Natural killer cell treated with Interleukin-12 subunit alpha and Interleukin-12 subunit beta and Interleukin-15 and Interleukin-18, amount 100 ng/mL, for 72 hours (primary cell): ENCODE measurements at regions not wholly inside any gene's neighbourhood (a gene's known extent, or its start where the extent isn't known, plus 50 kb on each side); places are given as distances from the start of the nearest gene placed in this dataset.
A peak's percentile ranks its signal among the peaks of the same experiment; 100 is the strongest.

ENCODE experiments used
- ATAC-seq, 2 donors: fragments of 150-1000 bp; cut with Tn5 transposase in 1 of 2; sonication (Bioruptor Pico), chemical (Tn5 transposase) in 1 of 2; 2 replicates each; pipeline ENCODE4 v1.10.0; 2021
- DNase-seq: peaks from one replicate; pipeline ENCODE4 v3.0.0; 2022; ENCODE audit warnings: low spot score
- H3K27ac Mint-ChIP-seq, 2 donors: 1 replicate in 1 of 2; 2 replicates in 1 of 2; pipeline ENCODE4 v1.8.0; 2022; ENCODE audit warnings: mixed read lengths in 2 of 2, mild to moderate bottlenecking in 1 of 2, moderate library complexity in 1 of 2
- H3K27me3 Mint-ChIP-seq, 2 donors: 1 replicate in 1 of 2; 2 replicates in 1 of 2; pipeline ENCODE4 v1.8.0; 2022; ENCODE audit warnings: mixed read lengths in 2 of 2
- H3K36me3 Mint-ChIP-seq: one replicate; pipeline ENCODE4 v1.8.0; 2022; ENCODE audit warnings: mixed read lengths
- H3K4me1 Mint-ChIP-seq, 2 donors: 1 replicate in 1 of 2; 2 replicates in 1 of 2; pipeline ENCODE4 v1.8.0; 2022; ENCODE audit warnings: low read depth in 2 of 2, mixed read lengths in 2 of 2, mild to moderate bottlenecking in 1 of 2
- H3K4me3 Mint-ChIP-seq: one replicate; pipeline ENCODE4 v1.8.0; 2022; ENCODE audit warnings: mixed read lengths
- H3K9me3 Mint-ChIP-seq: 2 replicates; pipeline ENCODE4 v1.8.0; 2022; ENCODE audit warnings: mixed read lengths

DNA sequence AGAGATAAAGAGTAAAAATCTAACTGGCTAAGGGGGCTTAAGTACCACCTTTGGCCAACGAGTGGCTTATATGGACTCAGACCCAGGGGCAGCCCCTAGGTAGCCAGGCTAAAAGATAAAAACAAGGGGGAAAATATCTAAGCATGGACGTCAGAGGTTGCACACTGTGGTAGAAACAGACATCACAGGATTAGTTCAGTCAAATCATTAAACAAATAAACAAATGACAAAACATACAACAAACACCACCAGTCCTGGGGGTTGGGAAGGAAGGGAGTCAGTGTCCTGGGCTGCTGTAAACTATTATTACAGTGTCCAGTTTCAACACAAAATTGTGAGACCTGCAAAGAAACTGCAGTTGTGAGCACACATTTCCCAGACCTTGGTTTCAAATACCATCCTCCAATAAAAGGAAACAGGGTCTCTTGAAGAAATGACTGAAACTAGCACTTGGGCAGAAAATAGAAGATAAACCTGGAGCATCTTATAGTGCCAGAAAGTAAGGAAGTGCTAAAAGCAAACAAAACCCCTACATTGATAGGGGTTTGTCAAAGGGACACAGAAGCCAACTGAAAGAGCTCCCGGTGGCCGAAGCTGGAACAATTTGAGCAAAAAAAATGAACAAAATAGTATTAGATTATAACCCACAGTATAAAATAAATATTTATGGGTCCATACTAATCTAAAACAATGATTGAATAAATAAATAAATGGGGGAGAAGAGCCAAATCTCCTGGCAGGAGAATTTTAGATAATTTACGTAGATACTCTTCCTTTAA lies 154.8 kb upstream of the KLF7 start:
- H3K36me3 Mint-ChIP-seq = no peaks in the 10 kb centered on the region
- peak overlapping the region in 1 of 2 donors; percentile 81 for H3K27ac Mint-ChIP-seq
- no peak overlapping the region for H3K4me3 Mint-ChIP-seq
- H3K4me1 Mint-ChIP-seq = peaks cover 30 to 48% of the 10 kb centered on the region in 2 donors
- no peak for DNase-seq
- peaks cover 10 to 13% of the 10 kb centered on the region in 2 donors for H3K27me3 Mint-ChIP-seq
- no peaks in the 10 kb centered on the region for H3K9me3 Mint-ChIP-seq
- no peak for ATAC-seq

DNA sequence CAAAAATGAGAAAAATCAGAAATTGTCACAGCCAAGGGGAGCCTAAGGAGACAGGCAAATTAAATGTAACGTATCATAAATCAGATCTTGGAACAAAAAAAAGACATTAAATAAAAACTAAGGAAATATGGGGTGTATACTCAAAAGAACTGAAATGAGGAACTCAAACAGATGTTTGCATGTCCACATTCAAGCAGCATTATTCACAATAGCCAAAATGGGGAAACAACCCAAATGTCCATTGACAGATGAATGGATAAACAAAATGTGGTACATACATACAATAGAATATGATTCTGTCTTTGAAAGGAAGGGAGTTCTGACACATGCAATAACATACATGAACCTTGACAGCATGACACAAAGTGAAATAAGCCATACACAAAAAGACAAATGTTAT lies 155.8 kb upstream of the KLF7 start:
- H3K36me3 Mint-ChIP-seq = no peaks in the 10 kb centered on the region
- no peak overlapping the region for H3K4me3 Mint-ChIP-seq
- H3K9me3 Mint-ChIP-seq = no peaks in the 10 kb centered on the region
- H3K27me3 Mint-ChIP-seq = peaks cover 10 to 13% of the 10 kb centered on the region in 2 donors
- DNase-seq (no peak), ATAC-seq (no peak)
- H3K4me1 Mint-ChIP-seq = peaks cover 29 to 45% of the 10 kb centered on the region in 2 donors
- peak overlapping the region in 1 of 2 donors; percentile 56 for H3K27ac Mint-ChIP-seq

GRCh38 chr2:207324001-207324400 lies 158.3 kb upstream of the KLF7 start:
- Mint-ChIP-seq H3K27me3 (peaks cover 12 to 13% of the 10 kb centered on the region in 2 donors), H3K36me3 (no peaks in the 10 kb centered on the region), H3K27ac (no peak overlapping the region), H3K4me1 (peaks cover 16 to 41% of the 10 kb centered on the region in 2 donors), H3K4me3 (no peak overlapping the region), H3K9me3 (peaks cover 4% of the 10 kb centered on the region)
- ATAC-seq (no peak), DNase-seq (no peak)

DNA sequence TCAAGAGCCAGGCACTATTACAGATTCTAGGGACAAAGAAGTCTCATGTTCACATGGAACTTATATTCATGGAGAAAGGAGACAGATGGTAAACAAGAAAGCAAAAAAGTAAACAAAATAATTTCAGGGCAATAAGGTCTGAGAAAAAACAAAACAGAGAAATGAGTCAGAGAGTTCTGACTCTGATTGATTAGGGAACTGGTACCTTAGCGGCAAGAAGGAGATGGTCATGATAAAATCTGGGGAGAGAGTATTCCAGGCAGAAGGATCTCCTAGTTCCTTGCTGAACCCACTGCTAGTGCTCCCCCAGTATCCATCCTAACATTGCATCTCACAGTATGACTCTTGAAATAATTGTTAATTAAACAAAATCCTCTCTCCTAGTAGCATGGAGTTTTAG lies 161.8 kb upstream of the KLF7 start:
- ATAC-seq (no peak), DNase-seq (no peak)
- H3K9me3 Mint-ChIP-seq = peaks cover 4% of the 10 kb centered on the region
- H3K27me3 Mint-ChIP-seq = peaks cover 0 to 6% of the 10 kb centered on the region in 2 donors
- no peaks in the 10 kb centered on the region for H3K36me3 Mint-ChIP-seq
- H3K4me3 Mint-ChIP-seq = peak overlapping the region; percentile 7
- H3K27ac Mint-ChIP-seq = no peak overlapping the region
- peaks cover 26 to 48% of the 10 kb centered on the region in 2 donors for H3K4me1 Mint-ChIP-seq

DNA sequence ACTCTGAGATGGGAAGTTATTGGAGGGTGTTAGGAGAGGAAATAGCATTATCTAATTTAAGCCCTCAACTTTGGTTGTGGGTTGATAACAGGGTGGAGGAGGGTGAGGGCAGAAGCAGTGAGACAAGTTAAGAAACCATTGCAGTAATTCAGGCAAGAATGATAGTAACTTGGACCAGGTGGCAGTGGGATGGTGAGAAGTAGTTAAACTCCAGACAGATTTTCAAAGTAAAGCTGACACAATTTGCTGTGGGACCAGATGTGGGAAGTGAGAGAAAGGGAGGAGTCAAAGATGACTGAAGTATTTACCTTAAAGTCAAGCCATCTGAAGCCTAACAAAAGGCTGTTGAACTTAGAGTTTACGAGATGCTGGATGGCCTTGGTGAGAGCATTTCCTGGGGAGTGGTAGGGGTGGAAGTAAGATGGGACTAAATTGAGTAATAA lies 163.2 kb upstream of the KLF7 start:
- Mint-ChIP-seq H3K4me3 (peak overlapping the region; percentile 64), H3K9me3 (peaks cover 4% of the 10 kb centered on the region), H3K27me3 (peaks cover 0 to 4% of the 10 kb centered on the region in 2 donors), H3K36me3 (peaks cover 4% of the 10 kb centered on the region), H3K27ac (peak overlapping the region; percentile 75 to 76), H3K4me1 (peaks cover 35 to 56% of the 10 kb centered on the region in 2 donors)
- no peak for ATAC-seq
- DNase-seq = no peak

DNA sequence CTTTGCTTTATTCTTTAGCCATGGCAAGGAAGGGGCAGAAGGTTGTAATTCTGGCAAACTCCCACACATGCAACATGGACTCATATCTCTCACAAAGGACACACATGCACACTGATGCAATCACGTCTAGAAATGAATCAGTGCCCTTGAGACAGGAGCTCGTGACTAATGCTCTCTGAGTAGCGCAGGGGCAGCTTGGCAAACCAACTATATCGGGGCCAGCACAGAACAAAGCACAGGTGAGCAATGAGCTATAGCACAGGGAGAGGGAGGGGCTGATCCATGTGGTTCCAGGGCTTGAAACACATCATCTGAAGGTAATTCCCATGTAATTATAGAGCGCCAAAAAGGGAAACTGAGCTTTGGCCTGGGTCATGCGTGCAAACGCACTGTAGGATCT lies 165.2 kb upstream of the KLF7 start:
- peaks cover 4% of the 10 kb centered on the region for H3K9me3 Mint-ChIP-seq
- peak overlapping the region; percentile 77 to 94 for H3K27ac Mint-ChIP-seq
- H3K4me1 Mint-ChIP-seq = peaks cover 50 to 72% of the 10 kb centered on the region in 2 donors
- peak overlapping the region; percentile 71 for H3K4me3 Mint-ChIP-seq
- peaks cover 0 to 6% of the 10 kb centered on the region in 2 donors for H3K27me3 Mint-ChIP-seq
- ATAC-seq (peak; percentile 83 to 87), DNase-seq (peak; percentile 77)
- peaks cover 5% of the 10 kb centered on the region for H3K36me3 Mint-ChIP-seq

- Mint-ChIP-seq H3K9me3 (peaks cover 4% of the 10 kb centered on the region), H3K27ac (peak overlapping the region; percentile 77 to 94), H3K27me3 (peaks cover 0 to 6% of the 10 kb centered on the region in 2 donors), H3K4me3 (peak overlapping the region; percentile 71), H3K36me3 (peaks cover 5% of the 10 kb centered on the region), H3K4me1 (peaks cover 51 to 73% of the 10 kb centered on the region in 2 donors)
- DNase-seq (no peak), ATAC-seq (no peak)
Observed at GRCh38 chr2:207331674-207332073, 165.9 kb upstream of the KLF7 start.

- Mint-ChIP-seq H3K27ac (peak overlapping the region; percentile 88 to 94), H3K36me3 (peaks cover 5% of the 10 kb centered on the region), H3K27me3 (peaks cover 0 to 6% of the 10 kb centered on the region in 2 donors), H3K4me1 (peaks cover 59 to 77% of the 10 kb centered on the region in 2 donors), H3K9me3 (peaks cover 4% of the 10 kb centered on the region), H3K4me3 (peak overlapping the region; percentile 77)
- peak; percentile 26 to 39 for ATAC-seq
- DNase-seq = no peak
Observed at GRCh38 chr2:207332480-207333212, 166.9 kb upstream of the KLF7 start.

DNA sequence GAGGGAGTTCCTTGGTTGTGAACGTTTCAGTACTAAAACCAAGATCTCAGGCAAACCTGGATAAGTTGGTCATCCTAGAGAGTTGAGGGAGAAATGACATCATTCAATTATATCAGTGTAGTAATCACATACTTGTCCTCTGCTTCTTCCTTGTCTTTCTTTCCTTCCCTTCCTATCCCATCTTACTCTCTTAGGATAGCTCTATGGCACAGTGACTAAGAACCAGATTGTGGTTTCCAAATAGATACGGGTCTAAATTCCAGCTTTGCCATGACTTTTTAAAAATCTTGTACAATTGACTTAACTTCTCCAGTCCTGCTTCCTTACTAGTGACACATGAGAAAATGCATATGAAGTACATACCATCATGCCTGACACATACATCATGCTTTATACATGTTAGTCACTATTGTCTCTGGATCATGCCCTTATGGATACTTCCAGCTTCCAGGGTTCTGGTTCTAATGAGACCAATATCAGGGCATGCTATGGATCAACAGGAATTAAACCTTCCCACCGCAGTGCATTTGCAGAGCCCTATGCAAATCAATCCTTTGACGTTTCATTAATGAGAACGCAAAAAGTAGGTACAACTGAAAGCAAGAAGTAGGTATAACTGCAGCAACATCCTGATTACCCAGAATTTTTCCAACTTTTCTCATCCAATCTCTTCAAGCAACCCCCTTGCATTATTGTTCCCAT lies 168.0 kb upstream of the KLF7 start:
- H3K9me3 Mint-ChIP-seq = no peaks in the 10 kb centered on the region
- peaks cover 59 to 72% of the 10 kb centered on the region in 2 donors for H3K4me1 Mint-ChIP-seq
- H3K36me3 Mint-ChIP-seq = peaks cover 5% of the 10 kb centered on the region
- DNase-seq (no peak), ATAC-seq (no peak)
- H3K4me3 Mint-ChIP-seq = peak overlapping the region; percentile 77
- H3K27ac Mint-ChIP-seq = peak overlapping the region; percentile 88 to 94
- peaks cover 0 to 4% of the 10 kb centered on the region in 2 donors for H3K27me3 Mint-ChIP-seq

DNA sequence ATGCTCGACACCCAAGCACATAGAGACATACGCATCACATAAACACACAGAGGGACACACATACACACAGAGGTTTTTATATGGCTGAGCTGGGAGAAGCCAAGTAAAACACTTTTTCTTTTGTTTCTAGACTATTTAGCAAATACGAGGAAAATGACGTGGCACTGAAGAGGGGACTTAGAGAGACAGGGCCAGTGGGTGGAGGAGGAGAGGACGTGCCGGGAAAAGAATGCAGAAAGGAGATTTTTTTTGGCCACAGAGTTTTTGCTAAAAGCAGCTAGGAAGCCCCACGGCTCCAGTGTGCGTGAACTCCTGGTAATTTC lies 168.5 kb upstream of the KLF7 start:
- peak in 1 of 2 donors; percentile 29 for ATAC-seq
- no peak for DNase-seq
- H3K27ac Mint-ChIP-seq = peak overlapping the region; percentile 88 to 94
- H3K4me3 Mint-ChIP-seq = peak overlapping the region; percentile 77
- no peaks in the 10 kb centered on the region for H3K9me3 Mint-ChIP-seq
- H3K4me1 Mint-ChIP-seq = peaks cover 54 to 67% of the 10 kb centered on the region in 2 donors
- H3K27me3 Mint-ChIP-seq = peaks cover 0 to 4% of the 10 kb centered on the region in 2 donors
- peaks cover 5% of the 10 kb centered on the region for H3K36me3 Mint-ChIP-seq

- H3K36me3 Mint-ChIP-seq = peaks cover 5% of the 10 kb centered on the region
- ATAC-seq = peak; percentile 48 to 66
Observed at GRCh38 chr2:207334624-207335371, 169.1 kb upstream of the KLF7 start.

DNA sequence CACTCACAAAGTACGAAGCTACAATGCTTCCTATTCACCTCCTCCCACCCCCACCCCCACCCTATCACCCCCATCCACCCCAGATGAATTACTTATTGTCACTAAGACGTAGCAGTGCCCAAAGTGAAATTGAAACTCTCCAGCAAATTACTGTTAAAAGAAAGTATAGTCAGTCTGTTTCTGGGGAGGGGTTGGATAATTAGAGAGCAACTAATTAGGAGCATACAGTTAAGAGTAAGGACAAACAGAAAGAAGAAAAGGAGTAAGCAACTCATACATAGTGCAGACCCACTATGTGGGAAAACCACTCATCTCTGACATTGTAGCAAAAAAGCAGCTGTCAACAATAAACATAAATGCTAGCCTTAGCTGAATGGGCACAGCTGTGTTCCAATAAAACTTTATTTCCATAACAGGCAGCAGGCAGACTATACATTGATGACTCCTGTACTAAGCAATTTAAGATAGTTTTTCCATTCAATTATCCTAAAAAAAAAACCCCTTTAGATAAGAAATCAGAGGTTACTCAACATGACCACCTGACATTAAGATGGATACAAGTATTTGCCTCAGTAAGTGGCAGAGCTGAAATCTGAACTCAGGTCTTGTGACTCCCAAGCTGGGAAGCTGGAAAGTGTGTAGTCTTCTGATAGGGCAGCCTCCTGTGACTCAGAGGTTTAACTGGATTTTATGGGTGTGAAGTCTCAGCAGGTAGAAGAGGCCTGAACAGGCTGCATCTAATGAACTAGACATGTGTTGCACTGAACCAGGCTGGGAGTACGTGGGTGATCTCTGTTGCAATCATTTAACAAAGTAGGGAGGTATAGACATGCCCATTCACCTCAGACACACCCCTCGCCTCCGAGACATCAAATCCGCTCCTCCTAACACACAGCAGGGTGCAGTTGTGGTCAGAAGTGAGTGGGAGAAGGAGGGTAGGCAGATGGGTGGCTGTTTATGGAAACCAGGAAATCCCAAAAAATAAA lies 171.8 kb upstream of the KLF7 start:
- Mint-ChIP-seq H3K27ac (peak overlapping the region; percentile 64 to 86), H3K4me3 (peak overlapping the region; percentile 77), H3K27me3 (peaks cover 0 to 4% of the 10 kb centered on the region in 2 donors), H3K9me3 (no peaks in the 10 kb centered on the region), H3K36me3 (peaks cover 5% of the 10 kb centered on the region), H3K4me1 (peaks cover 40 to 47% of the 10 kb centered on the region in 2 donors)
- ATAC-seq (peak; percentile 57 to 60), DNase-seq (no peak)

More at GRCh38 chr2:207334624-207335371, 169.1 kb upstream of the KLF7 start:
- Mint-ChIP-seq H3K4me1 (peaks cover 51 to 62% of the 10 kb centered on the region in 2 donors), H3K9me3 (no peaks in the 10 kb centered on the region), H3K27ac (peak overlapping the region; percentile 88 to 94), H3K4me3 (peak overlapping the region; percentile 77), H3K27me3 (peaks cover 0 to 4% of the 10 kb centered on the region in 2 donors)
- peak; percentile 64 for DNase-seq
